Fibroblast of skin of right quadriceps (primary cell): ENCODE measurements at regions not wholly inside any gene's neighbourhood (a gene's known extent, or its start where the extent isn't known, plus 50 kb on each side); places are given as distances from the start of the nearest gene placed in this dataset.
"Not testable (repeated sequence)": the region's sequence is repeated elsewhere in the genome, so short reads cannot be mapped to it uniquely, and the experiment has no call there.

Experiments
- DNase-seq: peaks from one replicate; pipeline ENCODE4 v3.0.0-alpha.2; 2013

- no peak for DNase-seq
Measured at GRCh38 chr13:89518289-89519077, 1829.0 kb upstream of the MIR17HG start.

- DNase-seq: no peak
Measured at GRCh38 chr13:89520468-89520867, 1827.0 kb upstream of the MIR17HG start.

GRCh38 chr13:89521672-89522071 lies 1825.8 kb upstream of the MIR17HG start:
- DNase-seq: not testable (repeated sequence)

- no peak for DNase-seq
Measured at GRCh38 chr13:89541091-89542030, 1806.1 kb upstream of the MIR17HG start.

- DNase-seq: peak; percentile 2
Measured at GRCh38 chr13:89550938-89551337, 1796.5 kb upstream of the MIR17HG start.

GRCh38 chr13:89554801-89555200 lies 1792.7 kb upstream of the MIR17HG start:
- DNase-seq: no peak

GRCh38 chr13:89565476-89566100 lies 1781.9 kb upstream of the MIR17HG start:
- no peak for DNase-seq

GRCh38 chr13:89567025-89567424 lies 1780.5 kb upstream of the MIR17HG start:
- no peak for DNase-seq

- DNase-seq: peak; percentile 2
Measured at GRCh38 chr13:89568276-89568675, 1779.2 kb upstream of the MIR17HG start.

GRCh38 chr13:89568746-89569145 lies 1778.7 kb upstream of the MIR17HG start:
- DNase-seq: no peak

GRCh38 chr13:89571676-89572075 lies 1775.8 kb upstream of the MIR17HG start:
- DNase-seq: no peak

- no peak for DNase-seq
Measured at GRCh38 chr13:89574077-89574476, 1773.4 kb upstream of the MIR17HG start.

- no peak for DNase-seq
Measured at GRCh38 chr13:89577301-89577700, 1770.2 kb upstream of the MIR17HG start.

GRCh38 chr13:89584058-89584620 lies 1763.3 kb upstream of the MIR17HG start:
- no peak for DNase-seq

GRCh38 chr13:89602655-89603054 lies 1744.8 kb upstream of the MIR17HG start:
- DNase-seq: no peak

- DNase-seq: no peak
Measured at GRCh38 chr13:89603187-89603586, 1744.3 kb upstream of the MIR17HG start.

- DNase-seq: no peak
Measured at GRCh38 chr13:89609318-89609717, 1738.2 kb upstream of the MIR17HG start.

- no peak for DNase-seq
Measured at GRCh38 chr13:89610331-89610730, 1737.2 kb upstream of the MIR17HG start.

GRCh38 chr13:89610881-89611280 lies 1736.6 kb upstream of the MIR17HG start:
- no peak for DNase-seq

- DNase-seq: no peak
Measured at GRCh38 chr13:89627996-89628395, 1719.5 kb upstream of the MIR17HG start.

- no peak for DNase-seq
Measured at GRCh38 chr13:89628567-89628966, 1718.9 kb upstream of the MIR17HG start.

- DNase-seq: no peak
Measured at GRCh38 chr13:89650226-89650625, 1697.3 kb upstream of the MIR17HG start.

GRCh38 chr13:89660752-89661151 lies 1686.7 kb upstream of the MIR17HG start:
- no peak for DNase-seq
